Amniotic epithelial cell (primary cell): ENCODE measurements at regions not wholly inside any gene's neighbourhood (a gene's known extent, or its start where the extent isn't known, plus 50 kb on each side); places are given as distances from the start of the nearest gene placed in this dataset.
A peak's percentile ranks its signal among the peaks of the same experiment; 100 is the strongest.
"Not testable (repeated sequence)": the region's sequence is repeated elsewhere in the genome, so short reads cannot be mapped to it uniquely, and the experiment has no call there.

ENCODE experiments used
- DNase-seq: peaks from one replicate; pipeline ENCODE4 v3.0.0-alpha.2; 2010; ENCODE audit warnings: low read depth

GRCh38 chr9:73219985-73220626 lies 68.4 kb downstream of the ANXA1 start:
- DNase-seq: peak; percentile 92

- no peak for DNase-seq
Measured at GRCh38 chr9:73223594-73223993, 71.9 kb downstream of the ANXA1 start.

- no peak for DNase-seq
Measured at GRCh38 chr9:73229543-73229942, 77.9 kb downstream of the ANXA1 start.

- peak; percentile 69 for DNase-seq
Measured at GRCh38 chr9:73230251-73230650, 78.6 kb downstream of the ANXA1 start.

- DNase-seq: no peak
Measured at GRCh38 chr9:73231203-73231602, 79.5 kb downstream of the ANXA1 start.

GRCh38 chr9:73233359-73234007 lies 81.8 kb downstream of the ANXA1 start:
- DNase-seq: no peak

GRCh38 chr9:73234008-73234360 lies 82.3 kb downstream of the ANXA1 start:
- DNase-seq: no peak

- no peak for DNase-seq
Measured at GRCh38 chr9:73237140-73237539, 85.5 kb downstream of the ANXA1 start.

- DNase-seq: peak; percentile 79
Measured at GRCh38 chr9:73239570-73240265, 88.1 kb downstream of the ANXA1 start.

GRCh38 chr9:73243078-73243477 lies 91.4 kb downstream of the ANXA1 start:
- no peak for DNase-seq

GRCh38 chr9:73259086-73259696 lies 107.5 kb downstream of the ANXA1 start:
- no peak for DNase-seq

GRCh38 chr9:73260506-73260905 lies 108.8 kb downstream of the ANXA1 start:
- peak; percentile 70 for DNase-seq

- peak; percentile 14 for DNase-seq
Measured at GRCh38 chr9:73264631-73265030, 113.0 kb downstream of the ANXA1 start.

- no peak for DNase-seq
Measured at GRCh38 chr9:73265876-73266275, 114.2 kb downstream of the ANXA1 start.

GRCh38 chr9:73269430-73270101 lies 117.9 kb downstream of the ANXA1 start:
- peak; percentile 58 for DNase-seq

GRCh38 chr9:73270967-73271721 lies 119.5 kb downstream of the ANXA1 start:
- peak; percentile 95 for DNase-seq

GRCh38 chr9:73280113-73280512 lies 128.4 kb downstream of the ANXA1 start:
- no peak for DNase-seq

GRCh38 chr9:73284377-73284776 lies 132.7 kb downstream of the ANXA1 start:
- no peak for DNase-seq

GRCh38 chr9:73294336-73294735 lies 142.7 kb downstream of the ANXA1 start:
- peak; percentile 5 for DNase-seq

GRCh38 chr9:73325983-73326382 lies 174.3 kb downstream of the ANXA1 start:
- DNase-seq: no peak

- DNase-seq: no peak
Measured at GRCh38 chr9:73327149-73327548, 175.5 kb downstream of the ANXA1 start.

- not testable (repeated sequence) for DNase-seq
Measured at GRCh38 chr9:73337182-73337581, 185.5 kb downstream of the ANXA1 start.
